Dermis microvascular lymphatic vessel endothelial cell (primary cell): ENCODE measurements at regions not wholly inside any gene's neighbourhood (a gene's known extent, or its start where the extent isn't known, plus 50 kb on each side); places are given as distances from the start of the nearest gene placed in this dataset.

Source experiments
- DNase-seq, 2 donors: peaks; one replicate each; pipeline versions ENCODE4 v3.0.0 to v3.0.0-alpha.2; 2010; ENCODE audit warnings: low read depth in 2 of 2

DNA sequence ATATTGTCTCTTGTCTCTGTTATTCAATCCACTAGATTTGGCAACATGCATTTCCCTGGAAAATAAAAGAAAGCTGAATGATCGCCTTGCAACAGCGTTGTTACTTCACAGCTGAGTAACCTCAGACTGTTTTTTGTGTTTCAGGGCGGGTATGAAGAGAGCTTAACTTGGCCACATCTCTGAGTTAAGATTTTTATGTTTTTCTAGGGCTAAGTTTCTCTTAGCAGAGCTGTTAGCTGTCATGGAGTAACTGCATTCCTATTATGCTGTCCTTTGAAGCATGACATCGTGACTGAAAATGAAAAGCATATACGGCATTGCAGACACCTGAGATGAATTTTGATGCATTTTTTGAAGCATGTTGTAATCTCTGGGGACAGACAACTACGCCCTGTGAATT, 1798.9 kb downstream of the PCDH7 start:
- DNase-seq, result no peak

DNA sequence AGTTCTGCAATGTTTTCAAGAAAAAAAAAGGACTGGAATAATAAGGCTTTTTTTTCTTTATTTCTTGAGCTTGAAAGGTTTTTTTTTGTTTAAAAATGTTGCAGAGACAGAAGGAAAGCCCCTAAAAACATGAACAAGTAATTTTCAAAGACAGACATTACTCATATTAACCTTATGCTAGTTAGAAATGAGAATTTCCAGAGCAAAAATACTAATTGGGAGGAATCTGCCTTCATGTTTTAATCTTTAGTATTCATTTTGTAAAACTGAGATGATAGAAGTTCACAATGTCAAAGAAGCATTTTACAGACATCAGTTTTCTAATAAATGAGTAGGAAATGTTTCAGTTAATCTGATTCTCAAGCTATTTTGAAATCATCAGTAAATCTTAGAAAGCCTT, 1805.3 kb downstream of the PCDH7 start:
- DNase-seq, result no peak

DNA sequence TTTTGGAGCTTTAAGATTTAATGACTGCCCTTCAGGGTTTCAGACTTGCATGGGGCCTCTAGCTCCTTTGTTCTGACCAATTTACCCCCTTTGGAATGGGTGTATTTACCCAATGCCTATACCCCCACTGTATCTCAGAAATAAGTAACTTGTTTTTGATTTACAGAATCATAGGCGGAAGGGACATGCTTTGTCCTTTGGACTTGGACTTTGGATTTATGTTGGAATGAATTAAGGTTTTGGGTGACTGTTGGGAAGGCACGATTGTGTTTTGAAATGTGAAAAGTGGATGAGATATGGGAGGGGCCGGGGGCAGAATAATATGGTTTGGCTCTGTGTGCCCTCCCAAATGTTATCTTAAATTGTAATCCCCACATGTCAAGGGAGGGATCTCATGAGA, 1824.7 kb downstream of the PCDH7 start:
- no peak for DNase-seq

DNA sequence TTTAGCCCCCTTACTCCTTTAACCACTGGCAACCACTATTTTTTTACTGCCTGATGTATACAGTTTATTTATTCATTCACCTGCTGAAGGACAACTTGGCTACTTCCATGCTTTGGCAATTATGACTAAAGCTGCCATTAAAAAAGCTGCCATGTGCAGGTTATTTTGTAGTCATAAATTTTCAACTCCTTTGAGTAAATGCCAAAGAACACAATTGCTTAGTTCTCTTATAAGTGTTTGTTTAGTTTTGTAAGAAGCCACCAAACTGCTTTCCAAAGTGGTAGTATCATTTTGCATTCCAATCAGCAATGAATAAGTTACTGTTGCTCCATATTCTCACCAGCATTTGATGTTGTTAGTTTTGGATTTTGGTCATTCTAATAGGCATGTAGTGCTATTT, 1831.8 kb downstream of the PCDH7 start:
- no peak for DNase-seq

DNA sequence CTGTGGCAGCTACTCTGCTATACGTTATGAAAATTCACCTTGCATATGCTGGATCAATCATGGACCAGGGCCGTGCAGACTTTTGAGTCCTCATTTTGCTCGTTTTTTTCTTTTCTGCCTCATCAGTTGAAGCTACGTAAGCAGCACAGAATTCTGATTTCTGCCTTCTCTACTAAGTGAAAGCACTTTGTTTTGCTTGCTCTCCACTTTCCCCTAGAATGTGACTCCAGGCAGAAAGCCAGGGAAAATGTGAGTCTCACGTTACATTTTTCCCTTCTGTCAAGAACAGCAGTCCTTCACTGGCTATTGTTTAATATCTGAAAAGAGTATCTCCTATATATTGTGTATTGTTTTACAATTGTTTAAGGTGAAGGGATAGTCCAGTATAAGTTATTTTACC, 1840.1 kb downstream of the PCDH7 start:
- DNase-seq, result no peak

DNA sequence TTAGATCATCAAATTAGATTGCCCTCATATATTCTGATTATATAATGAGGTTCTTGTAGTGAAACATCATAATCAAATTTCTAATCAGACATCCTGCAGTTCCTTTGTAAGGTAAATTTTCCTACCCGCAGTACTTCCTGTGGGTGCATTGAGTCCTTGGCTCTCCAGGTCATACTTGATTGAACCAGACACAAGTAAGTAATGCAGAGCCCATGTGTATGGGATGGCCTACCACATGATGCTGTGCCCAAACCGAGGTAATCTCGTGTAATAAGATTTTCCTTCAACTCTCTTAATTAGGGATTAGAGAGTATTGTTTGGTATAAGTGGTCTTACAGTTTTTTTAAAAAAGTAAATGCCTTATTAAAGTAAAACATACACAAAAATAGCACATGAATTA, 1841.8 kb downstream of the PCDH7 start:
- DNase-seq, result no peak

DNA sequence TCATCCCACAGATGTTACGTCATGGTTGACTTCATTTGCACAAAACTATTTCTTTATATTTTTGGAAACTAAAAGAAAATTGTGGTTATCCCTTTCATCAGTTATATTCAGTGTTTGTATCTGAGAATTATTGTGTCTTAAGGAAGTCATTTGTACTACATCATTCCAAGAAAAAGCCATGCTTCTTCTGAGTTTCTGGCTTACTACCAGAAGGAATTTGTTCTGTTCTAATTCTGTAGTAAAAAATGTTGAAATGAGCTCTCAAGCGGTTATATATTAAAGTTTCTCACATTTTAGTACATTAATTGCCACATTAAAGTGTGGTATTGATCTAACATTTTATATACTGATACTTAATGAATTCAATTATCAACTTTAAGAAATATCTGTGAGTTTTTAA, 1844.5 kb downstream of the PCDH7 start:
- no peak for DNase-seq

DNA sequence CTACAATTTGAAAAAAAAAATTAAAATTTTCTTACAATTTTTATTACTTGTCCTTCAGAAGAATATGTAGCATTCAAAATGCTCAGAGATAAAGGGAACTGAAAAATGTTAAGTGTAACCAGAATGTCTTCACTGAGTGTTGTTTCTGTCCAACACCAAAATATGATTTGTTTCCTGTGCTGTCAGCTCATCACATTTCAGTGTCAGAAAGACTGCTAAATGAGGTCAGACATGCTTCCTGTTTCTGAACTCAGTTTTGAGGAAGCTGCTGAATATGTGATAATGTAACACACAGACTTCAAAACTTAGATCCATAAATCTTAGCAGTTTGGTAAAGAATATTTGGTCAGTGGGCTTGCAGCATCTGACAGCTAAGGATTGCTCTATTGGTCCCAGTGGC, 1849.7 kb downstream of the PCDH7 start:
- DNase-seq, result no peak

DNA sequence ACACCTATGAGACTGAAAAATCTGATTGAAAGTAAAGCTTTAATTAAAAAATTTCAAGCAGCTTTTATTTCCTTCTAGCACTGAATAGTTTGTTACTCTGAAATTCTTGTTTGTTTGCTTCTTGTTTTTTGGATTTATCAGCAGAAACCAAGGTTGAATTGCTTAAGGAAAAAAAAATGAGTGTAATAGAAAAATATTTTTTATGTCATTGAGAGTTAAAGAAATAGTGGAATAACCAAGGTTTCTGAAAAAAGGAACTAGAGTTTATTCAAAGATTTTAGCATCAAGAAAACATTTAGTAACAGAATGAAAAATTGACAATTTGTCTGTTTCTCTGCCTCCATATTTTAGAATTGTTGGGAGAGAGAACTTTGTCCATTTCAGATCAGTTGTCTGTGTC, 1852.2 kb downstream of the PCDH7 start:
- no peak for DNase-seq

DNA sequence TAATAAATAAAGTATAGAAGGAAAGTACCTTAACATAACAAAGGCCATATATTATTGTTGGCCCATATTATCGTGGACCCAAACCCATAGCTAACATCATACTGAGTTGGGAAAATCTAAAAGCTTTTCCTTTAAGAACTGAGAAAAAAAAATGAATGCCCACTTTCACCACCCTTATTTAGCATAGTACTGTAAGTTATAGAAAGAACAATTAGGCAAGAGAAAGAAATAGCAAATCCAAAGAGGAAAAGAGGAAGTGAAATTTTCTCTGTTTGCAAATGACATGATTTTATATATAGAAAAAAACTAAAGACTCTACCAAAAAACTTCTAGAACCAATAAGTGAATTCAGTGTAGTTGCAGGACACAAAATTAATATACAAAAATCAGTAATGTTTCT, 1854.6 kb downstream of the PCDH7 start:
- DNase-seq, result no peak

DNA sequence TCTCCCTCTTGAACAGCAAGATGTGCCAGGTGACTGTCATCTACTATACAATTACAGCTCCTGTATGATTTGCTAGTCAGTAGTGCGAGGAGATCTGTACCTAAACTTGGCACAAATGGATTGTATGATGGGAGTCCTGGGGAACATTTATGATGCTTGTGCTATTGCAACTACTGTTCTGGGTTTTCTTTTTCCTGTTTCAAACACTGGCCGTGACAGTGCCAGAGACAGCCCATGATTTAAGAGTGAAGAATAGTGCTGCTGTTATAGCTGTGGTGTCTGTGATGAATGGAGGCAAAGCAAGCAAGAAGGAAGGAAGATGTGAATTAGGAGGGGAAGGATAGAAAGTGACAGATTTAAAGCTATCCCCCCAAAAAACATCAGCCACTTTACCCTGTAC, 1868.9 kb downstream of the PCDH7 start:
- DNase-seq, result no peak

DNA sequence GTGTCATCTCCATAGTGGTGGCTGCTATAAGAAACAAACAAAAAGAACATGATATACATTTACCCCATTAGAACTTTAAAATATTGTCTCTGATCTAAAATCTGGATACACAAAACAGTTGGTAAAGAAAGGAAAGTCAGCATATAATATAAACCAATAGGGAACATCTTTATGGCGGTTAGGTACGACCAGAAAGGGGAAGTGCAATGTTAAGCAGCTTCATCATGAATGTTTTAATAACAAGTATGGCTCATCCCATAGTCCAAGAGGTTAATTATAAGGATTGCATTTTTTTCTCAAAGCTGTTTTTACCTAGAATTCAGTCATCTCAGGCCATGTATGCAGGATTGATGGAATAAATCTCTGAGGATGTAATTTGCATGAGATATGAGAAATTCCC, 1869.7 kb downstream of the PCDH7 start:
- DNase-seq, result no peak

DNA sequence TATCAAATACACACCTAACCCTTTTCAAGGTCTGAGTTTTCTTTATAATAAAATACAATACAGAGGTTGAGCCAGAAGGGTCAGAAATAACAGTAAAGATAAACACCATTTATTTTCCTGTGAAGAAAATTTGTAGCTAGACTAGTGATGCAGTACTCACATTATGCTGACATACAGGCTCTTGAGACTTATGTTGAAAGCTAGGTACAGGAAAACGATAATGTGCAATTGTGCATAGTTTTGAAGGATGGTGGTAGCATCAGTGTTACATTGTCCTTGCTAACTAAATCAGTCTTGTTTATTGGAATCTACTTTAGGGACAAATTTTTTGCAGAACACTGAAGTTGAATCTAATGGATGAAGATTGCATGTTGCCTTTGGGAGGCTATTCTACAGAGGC, 1877.2 kb downstream of the PCDH7 start:
- no peak for DNase-seq

DNA sequence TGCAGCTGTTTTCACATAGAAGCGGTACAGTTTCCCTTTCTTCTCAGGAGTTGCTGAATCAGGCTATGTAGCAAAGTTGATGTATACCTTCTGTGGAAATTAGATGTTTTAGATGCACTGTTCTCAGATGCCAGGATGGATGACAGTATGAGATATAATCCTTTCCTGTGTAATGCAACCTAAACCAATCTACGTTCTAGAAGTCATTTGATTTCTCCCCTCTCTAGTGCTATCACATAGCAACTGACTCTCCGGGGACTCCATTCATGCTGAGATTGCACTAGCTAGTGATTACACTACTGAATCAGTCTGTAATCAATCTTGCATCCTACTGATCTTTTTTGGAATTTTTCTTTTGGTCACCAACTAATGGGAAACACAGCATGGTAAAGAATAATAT, 1881.7 kb downstream of the PCDH7 start:
- DNase-seq, result no peak

DNA sequence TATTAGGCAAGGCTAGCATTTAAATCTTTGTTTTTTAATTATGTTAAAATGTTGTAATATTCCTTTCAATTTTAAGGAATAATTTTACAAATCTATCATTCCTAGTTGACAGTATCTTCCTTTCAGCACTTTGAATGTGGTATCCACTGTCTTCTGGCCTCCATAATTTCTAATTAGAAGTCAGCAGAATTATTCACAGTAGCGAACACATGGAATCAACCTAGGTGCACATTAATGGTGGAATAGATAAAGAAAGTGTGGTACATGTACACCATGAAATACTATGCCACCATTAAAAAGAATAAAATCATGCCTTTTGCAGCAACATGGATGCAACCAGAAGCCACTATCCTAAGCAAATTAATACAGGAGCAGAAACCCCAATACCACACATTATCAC, 1887.8 kb downstream of the PCDH7 start:
- no peak for DNase-seq

DNA sequence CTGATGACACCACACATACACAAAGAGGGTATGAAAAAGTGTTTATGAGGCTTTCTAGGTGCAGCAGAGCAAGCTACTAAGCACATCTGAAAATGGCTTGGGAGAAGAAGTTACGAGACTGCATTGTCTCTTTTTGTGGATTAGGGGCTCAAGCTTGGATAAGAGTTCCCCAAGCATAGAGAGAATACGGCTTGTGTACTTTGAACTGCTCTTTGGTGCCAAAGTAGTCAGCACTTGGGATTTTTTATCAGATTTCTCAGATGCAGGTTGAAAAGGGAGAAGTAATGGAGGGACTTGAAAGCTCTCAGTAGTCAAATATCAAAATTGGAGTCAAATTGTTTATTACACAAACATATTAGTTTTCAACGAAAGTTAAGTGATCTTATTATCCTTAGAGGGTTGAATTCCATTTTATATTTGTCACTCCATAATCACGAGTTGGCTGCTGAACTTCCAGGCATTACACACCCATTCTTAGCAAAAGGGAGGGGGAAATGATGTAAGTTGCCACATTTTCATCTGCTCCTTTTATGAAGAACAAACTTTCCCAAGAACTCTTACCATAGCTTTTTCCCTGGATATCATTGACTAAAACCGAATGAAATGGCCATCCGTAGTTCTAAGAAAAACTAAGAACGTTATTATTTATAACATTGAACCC, 1904.9 kb downstream of the PCDH7 start:
- DNase-seq, result no peak

DNA sequence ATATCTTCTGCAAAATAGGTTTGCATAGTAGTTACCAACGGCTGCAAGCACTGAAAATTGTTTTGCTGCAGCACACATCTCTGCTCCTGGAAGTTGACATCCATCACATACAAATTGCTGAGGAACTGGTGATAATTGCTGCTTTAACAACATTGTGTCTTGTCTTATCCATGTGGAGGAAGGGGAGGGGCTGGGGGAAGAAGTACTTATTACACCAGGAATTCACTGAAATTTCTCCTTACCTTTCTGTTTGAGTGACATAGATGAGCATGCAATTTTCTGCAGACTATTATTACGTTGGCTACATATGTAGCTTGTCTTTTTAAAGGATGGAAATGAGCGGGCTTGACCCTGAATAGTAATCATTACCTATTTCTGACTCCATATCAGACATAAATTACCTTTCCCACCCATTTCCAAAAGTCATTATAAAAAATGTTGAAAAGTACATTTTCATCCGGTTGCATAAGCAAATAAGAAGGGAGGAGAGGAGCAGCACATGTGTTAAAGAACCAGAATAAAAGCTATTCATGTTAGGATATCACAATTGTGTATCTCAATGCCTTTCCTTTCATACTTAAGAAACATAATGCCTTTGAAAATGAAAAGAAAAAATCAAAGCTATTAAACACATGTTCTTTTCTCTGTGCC, 1905.6 kb downstream of the PCDH7 start:
- no peak for DNase-seq

DNA sequence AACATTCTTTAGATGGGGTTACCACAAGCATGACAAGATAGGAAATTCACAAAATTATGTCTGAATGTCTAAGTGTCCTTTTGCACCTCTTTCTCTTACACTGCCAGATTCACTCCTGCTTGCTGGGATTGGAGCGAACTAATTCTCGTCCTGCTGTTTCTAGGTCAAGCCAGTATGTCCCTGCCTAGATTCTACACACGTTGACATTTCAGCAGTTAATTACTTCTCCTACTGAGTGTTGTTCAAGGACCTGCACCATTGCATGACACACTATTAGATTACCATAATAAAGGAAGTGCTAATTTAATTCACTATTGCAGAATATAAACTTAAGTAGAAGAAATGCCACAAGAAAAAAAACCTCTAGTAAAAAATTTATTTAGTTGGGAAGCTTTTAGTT, 1911.7 kb downstream of the PCDH7 start:
- no peak for DNase-seq

DNA sequence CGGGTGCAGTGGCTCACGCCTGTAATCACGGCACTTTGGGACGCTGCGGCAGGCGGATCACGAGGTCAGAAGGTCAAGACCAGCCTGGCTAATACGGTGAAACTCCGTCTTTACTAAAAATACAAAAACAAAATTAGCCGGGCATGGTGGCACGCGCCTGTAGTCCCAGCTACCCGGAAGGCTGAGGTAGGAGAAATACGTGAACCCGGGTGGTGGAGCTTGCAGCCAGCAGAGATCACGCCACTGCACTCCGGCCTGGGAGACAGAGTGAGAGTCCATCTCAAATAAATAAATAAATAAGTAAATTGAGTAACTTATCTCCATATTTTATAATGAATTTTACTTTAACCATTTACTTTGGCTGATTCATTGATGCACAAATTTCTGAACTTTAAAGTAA, 1913.3 kb downstream of the PCDH7 start:
- DNase-seq, result no peak

DNA sequence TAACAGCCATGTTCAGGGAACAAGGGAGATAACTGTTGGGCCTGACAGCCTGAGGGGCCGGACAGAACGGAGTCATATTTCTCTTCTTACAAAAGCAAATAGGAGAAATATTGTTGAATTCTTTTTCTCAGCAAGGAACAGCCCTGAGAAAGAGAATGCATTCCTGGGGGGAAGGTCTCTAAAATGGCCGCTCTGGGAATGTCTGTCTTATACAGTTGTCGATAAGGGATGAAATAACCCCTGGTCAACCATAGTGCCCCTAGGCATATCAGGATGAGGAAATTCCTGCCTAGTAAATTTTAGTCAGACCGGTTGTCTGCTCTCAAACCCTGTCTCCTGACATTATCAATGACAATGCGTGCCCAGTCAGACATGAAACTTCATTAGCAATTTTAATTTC, 1925.5 kb downstream of the PCDH7 start:
- no peak for DNase-seq

DNA sequence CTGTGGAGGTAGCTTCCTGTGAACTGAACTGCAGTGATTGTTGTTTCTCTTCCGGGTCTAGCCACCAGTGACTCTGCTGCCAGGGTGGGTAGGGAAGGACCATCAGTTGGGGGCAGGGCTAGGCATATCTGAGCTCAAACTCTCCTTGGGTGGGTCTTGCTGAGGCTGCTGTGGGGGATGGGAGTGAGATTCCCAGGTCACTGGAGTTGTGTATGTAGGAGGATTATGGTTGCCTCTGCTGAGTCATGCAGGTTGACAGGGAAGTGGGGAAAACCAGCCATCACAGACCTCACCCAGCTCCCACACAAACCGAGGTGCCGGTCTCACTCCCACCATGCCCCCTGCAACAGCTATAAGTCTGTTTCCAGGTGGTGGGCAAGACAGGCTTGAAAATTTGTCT, 1937.8 kb downstream of the PCDH7 start:
- no peak for DNase-seq

DNA sequence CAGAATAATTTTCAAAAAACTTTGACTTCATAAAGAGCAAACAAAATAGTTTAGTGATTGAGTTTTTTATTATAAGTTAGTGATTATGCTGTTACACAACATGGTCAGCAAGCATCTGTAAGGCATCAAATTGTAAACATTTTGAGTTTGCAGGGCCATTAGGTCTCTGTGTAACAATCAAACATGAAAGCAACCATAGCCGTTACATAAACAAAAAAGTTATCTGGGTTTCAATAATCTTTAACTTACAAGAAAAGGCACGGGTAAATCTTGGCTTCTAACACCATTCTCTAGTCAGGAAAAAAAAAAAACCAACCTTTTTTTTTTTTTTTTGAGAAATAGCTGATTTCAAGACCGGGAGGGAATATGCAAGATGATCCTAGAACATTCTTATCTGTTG, 1941.1 kb downstream of the PCDH7 start:
- DNase-seq, result no peak

DNA sequence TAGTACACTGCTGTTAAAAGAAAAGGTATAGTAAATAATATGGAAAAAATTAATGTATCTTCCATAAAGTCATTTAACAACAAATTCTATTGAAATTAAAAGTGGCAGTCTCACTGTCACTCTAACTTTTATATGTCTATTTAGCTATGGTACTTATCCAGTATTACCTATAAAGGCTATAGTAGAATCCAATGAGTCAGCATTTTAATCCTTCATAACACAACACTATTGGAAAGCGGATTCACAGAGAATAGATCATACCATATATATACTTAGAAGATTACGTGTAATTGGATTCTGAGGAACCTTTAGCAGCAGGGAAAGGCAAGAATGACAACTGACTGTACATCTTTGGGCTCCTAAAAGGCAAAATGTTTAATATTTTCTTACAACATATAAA, 1942.6 kb downstream of the PCDH7 start:
- DNase-seq, result no peak

DNA sequence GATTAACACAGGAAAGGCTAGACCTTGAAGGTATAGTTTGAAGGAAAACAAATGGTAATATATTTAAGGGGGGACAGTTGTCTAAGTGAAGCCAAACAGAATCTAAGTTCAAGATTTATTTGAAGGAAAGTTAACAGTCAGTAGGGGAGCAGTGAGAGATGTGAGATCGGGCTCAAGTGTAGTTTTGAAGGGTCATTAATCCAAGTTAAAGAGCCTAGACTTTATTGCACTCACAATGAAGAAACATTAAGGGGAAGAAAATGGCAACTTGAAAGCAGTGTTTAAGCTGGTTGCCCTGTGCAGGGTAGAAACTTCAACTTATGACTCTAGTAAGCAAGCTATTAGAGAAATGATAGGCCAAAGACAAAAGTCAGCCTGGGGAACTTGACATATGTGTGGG, 1952.2 kb downstream of the PCDH7 start:
- no peak for DNase-seq
